AG08395 (cell line): ENCODE measurements at regions not wholly inside any gene's neighbourhood (a gene's known extent, or its start where the extent isn't known, plus 50 kb on each side); places are given as distances from the start of the nearest gene placed in this dataset.
"Not testable (repeated sequence)": the region's sequence is repeated elsewhere in the genome, so short reads cannot be mapped to it uniquely, and the experiment has no call there.

Experiments used
- DNase-seq: peaks from one replicate; pipeline ENCODE4 v3.0.0; 2012; ENCODE audit warnings: mixed read lengths, low spot score

DNA sequence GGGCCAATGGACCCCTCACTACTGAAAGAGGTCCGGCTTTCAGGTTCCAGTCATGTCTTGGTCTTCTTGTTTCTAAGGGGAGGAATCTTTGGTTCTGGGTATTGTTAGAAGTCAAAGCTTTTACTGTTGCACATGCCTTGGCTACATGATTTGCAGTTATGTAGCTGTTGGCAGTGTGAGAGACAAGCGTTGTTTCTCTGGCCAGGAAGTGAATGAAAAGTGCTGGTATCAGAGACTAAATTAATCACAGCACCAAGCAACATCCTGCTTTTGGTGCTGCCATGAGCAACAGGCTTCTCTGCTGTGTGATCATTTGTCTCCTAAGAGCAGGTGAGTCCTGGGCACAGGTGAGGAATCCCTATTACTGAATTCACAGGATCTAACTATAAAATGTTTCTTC lies 100.1 kb upstream of the PRSS3 start:
- DNase-seq: no peak

DNA sequence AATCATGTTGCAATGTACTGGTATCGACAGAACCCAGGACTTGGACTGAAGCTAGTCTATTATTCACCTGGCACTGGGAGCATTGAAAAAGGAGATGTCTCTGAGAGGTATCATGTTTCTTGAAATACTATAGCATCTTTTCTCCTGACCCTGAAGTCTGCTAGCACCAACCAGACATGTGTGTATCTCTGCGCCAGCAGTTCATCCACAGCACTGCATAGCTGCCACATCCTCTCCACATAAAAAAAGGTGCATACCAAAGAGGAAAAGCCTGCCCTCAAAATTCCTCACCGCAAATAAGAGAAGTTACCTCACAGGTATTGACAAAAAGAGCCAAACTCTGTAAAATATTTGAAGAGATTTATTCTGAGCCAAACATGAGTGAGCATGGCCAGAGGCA lies 99.5 kb upstream of the PRSS3 start:
- no peak for DNase-seq

DNA sequence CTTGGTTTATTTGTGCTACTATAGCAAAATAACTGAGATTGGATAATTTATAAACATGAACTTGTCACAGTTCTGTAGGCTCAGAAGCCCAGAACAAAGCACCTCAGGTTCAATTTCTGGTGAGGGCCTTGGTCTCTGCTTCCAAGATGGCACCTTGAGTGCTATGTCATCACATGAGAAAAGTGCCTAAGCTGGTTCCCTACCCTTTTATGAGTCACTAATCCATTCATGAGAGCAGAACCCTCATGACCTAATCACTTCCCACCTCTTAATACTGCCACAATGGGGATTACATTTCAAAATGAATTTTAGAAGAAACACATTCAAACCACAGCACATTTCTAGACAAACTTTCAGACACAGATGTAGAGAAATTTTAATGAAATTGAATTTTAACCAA lies 98.2 kb upstream of the PRSS3 start:
- DNase-seq: no peak

DNA sequence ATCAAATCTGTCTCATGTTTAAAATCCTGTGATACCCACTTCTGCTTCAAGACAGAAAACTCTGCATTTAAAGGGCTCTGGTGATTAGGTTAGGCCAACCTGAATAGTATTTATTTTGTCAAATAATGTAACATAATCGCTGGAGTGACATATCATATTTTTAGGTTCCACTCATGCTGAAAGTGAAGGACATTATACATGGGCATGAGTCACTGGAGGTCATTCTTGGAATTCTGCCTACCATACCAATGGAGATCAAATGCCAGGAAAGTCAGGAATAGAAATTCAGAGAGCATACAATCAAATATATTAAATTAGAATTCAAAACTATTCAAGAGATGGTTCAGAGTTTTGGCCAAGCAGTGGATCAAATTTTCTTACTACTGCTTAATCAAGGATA lies 97.1 kb upstream of the PRSS3 start:
- DNase-seq: no peak

- not testable (repeated sequence) for DNase-seq
These were observed 94.4 kb upstream of the PRSS3 start for GRCh38 chr9:33700940-33701339.

- no peak for DNase-seq
These were observed 91.8 kb upstream of the PRSS3 start for GRCh38 chr9:33703430-33704102.

- DNase-seq: not testable (repeated sequence)
These were observed 89.9 kb upstream of the PRSS3 start for GRCh38 chr9:33705440-33705839.

DNA sequence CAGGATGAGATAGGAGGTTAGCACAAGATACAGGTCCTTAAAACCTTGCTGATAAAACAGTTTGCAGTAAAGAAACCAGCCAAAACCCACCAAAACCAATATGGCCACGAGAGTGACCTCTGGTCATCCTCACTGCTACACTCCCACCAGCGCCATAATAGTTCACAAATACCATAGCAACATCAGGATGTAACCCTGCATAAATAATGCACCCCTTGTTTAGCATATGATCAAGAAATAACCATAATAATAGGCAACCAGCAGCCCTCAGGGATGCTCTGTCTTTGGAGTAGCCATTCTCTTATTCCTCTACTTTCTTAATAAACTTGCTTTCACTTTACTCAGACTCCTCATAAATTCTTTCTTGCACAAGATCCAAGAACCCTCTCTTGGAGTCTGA lies 86.9 kb upstream of the PRSS3 start:
- DNase-seq: no peak

- no peak for DNase-seq
These were observed 86.1 kb upstream of the PRSS3 start for GRCh38 chr9:33709269-33709668.

DNA sequence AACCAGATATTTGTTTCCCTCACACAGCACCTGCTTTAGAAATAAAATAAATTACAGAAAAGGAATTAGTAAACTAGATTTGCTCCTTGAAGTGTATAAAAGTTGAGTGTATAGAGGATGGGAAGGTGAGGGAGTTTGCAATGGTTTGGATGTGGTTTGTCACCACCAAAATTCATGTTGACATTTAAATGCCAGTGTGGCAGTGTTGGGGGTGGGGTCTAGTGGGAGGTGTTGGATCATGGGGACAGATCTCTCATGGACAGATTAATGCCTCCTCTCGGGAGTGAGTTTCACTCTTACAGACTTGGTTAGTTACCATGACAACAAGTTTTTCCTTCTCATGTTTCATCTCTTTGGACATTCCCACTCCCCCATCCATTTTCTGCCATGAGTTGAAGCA lies 83.9 kb upstream of the PRSS3 start:
- not testable (repeated sequence) for DNase-seq

DNA sequence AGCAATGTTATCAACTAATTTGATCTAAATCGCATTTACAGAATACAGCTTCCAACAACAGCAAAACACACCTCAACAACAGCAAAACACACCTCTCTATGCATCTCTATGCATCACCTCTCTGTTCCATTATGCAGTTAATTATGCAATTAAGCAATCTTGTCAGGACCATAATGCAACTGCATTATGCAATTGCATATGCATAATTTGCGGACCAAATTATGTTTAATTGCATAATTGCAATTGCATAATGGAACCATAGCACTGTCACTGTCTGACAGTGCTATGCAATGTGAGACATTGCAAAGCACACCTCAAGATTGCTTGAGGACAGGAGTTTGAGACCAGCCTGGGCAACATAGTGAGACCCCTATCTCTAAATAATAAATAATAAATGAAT lies 80.4 kb upstream of the PRSS3 start:
- DNase-seq: no peak

- no peak for DNase-seq
These were observed 76.4 kb upstream of the PRSS3 start for GRCh38 chr9:33718987-33719386.

GRCh38 chr9:33719581-33720374 lies 75.6 kb upstream of the PRSS3 start:
- no peak for DNase-seq

DNA sequence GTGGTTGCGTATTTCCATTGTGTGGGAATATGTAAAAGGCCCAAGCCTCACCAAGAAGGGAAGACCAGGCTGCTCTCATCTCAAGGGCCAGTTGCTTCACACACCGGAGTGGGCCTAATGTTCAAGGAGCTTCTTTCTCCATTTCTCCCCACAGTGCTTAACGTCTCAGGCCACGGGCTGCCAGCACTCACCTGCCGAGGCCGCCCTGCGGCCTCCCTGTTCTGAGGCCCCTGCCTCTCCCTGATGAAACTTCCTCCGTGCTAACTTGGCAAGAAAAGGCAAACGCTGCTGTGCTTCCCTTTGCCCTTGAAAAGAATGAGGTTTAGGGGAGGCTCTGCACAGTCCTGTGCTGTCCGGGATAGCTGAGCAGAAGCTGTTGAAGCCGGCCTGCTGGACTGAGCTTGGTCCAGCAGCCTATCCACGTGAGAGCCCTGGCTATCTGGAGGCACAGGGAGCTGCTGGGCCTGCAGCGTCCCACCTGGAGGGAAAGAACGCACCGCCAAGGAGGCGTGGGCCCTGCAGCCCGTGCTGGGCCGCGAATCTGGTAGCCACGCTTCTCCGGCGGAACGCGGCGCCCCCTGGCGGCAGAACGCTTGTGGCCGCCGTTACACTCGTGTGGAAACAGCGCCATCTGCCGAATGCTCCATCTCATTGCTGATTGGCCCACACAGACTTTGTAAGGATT lies 73.5 kb upstream of the PRSS3 start:
- peak; percentile 73 for DNase-seq

- DNase-seq: no peak
These were observed 73.0 kb upstream of the PRSS3 start for GRCh38 chr9:33722359-33722675.

- DNase-seq: no peak
These were observed 66.7 kb upstream of the PRSS3 start for GRCh38 chr9:33728613-33729012.

DNA sequence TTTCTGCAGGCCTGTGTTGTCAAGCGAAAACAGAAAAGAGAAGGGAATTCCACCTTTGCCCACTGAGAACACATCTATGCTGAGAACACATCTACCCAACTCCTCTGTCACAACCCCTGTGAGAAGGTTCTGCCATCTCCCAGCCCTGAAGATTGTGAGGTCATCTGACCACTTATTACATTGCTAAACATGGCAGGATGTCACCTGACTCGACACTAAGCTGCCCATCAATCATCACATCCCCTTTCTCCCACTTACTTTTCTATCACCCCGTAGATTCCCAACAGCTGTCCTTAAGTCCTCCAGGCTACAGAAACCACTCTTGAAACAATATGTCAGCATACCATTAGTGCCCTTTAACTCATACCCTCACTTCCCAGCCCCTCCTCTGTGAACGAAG lies 64.2 kb upstream of the PRSS3 start:
- no peak for DNase-seq

GRCh38 chr9:33731625-33732024 lies 63.7 kb upstream of the PRSS3 start:
- DNase-seq: no peak

DNA sequence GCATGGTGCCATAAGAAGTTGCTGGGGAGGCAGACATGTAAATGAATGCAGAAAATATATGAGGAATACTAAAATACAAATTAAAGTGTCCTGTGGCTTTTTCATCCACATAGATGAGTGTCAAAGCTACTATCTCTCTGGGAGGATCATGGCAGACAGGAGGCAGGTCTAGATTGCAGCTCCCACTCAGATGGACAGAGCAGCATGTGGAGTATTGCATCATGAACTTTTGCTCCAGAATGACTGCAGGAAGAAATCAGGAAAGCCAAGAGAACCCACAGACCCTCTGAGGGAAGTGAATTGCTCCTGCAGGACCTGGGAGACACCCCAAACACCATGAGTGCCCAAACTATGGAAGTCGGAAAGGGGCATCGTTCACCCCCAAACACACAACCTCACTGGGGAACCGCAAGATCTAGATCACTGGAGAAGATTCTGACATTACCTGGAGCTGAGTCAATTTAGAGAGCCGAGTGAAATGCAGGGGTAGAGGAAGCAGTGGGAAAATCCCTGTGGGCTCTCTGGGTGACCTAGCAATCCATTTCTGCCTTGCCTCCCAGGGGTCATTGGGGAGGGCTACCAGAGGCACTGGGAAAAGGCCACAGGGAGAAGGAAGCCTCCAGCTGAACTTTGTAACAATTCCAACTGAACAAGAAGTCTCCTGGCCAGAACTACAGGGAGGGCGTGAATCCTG lies 61.0 kb upstream of the PRSS3 start:
- not testable (repeated sequence) for DNase-seq

- DNase-seq: not testable (repeated sequence)
These were observed 60.2 kb upstream of the PRSS3 start for GRCh38 chr9:33734941-33735835.

DNA sequence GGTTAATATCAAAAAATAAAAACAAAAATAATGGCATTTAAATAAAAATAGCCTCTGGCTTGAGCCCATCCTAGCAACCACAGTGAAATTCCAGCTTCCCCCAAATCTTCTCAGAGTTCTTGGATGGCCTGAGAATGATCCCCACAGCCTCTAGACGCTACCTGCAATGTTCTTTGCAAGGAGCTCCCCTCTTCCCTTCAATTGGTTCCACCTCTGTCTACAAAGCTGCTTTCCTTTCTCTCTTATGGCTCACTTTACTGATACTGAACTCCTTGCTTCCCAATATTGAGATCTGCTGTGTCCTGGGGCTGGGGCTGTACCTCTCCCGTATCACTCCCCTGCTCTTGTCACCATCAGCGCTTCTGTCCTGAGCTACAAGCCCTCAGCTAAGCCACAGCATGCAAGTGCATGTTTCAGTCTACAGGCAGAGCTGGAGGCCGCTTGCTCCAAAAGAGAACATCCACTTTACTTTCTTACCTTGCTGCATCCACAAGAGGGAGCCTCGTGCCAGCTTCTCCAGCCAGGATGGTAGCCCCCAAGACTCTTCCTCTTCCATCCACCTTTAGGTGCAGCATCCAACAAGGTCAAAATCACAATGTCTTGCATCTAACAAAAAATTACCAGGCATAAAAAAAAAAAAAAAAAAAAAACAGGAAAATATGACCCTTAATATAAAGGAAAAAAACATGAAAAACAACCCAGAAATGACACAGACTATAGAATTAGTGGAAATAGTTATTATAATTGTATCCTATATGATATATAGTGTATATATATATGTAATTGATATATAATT lies 57.4 kb upstream of the PRSS3 start:
- peak; percentile 52 for DNase-seq
